IPS-NIHi11 (cell line): ENCODE measurements at regions not wholly inside any gene's neighbourhood (a gene's known extent, or its start where the extent isn't known, plus 50 kb on each side); places are given as distances from the start of the nearest gene placed in this dataset.
"Not testable (repeated sequence)": the region's sequence is repeated elsewhere in the genome, so short reads cannot be mapped to it uniquely, and the experiment has no call there.

ENCODE experiments used
- DNase-seq: peaks from one replicate; pipeline ENCODE4 v3.0.0; 2012; ENCODE audit warnings: mixed read lengths, low spot score

- not testable (repeated sequence) for DNase-seq
Measured at GRCh38 chr22:11352287-11352686, 4175.7 kb upstream of the OR11H1 start.

DNA sequence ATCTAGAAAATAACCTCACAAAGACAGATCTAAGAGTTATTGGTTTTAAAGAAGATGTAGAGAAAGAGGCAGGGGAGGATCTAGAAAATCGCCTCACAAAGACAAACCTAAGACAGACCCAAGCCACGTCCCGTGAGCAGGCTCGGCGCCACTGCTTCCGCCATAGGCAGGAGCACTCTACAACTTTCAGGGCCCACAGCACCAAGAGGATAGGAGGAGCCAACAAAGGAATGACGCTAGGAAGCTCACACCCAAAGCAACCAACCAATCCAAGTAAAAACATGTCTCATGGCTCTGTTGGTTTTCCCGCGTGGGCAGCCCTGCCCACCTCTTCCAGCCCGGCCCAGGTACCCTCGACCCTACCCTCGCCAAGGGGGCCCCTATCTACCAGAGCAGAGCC is 4167.4 kb upstream of the OR11H1 start:
- no peak for DNase-seq

DNA sequence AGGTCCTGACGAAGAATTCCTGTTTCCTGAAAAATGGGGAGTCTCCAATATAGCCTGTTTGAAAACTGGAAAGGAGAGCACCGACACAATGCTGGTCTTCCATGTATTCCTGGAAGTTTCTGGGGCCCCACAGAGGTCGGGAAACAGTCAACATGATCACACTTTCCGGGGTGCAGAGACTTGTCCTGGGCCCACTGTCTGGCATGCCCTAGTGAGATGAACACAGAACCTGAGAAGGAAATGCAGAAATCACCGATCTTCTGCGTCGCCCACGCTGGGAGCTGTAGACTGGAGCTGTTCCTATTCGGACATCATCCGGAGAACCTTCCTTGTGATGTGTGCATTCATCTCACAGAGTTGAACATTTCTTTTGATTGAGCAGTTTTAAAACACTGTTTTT is 4166.5 kb upstream of the OR11H1 start:
- not testable (repeated sequence) for DNase-seq

DNA sequence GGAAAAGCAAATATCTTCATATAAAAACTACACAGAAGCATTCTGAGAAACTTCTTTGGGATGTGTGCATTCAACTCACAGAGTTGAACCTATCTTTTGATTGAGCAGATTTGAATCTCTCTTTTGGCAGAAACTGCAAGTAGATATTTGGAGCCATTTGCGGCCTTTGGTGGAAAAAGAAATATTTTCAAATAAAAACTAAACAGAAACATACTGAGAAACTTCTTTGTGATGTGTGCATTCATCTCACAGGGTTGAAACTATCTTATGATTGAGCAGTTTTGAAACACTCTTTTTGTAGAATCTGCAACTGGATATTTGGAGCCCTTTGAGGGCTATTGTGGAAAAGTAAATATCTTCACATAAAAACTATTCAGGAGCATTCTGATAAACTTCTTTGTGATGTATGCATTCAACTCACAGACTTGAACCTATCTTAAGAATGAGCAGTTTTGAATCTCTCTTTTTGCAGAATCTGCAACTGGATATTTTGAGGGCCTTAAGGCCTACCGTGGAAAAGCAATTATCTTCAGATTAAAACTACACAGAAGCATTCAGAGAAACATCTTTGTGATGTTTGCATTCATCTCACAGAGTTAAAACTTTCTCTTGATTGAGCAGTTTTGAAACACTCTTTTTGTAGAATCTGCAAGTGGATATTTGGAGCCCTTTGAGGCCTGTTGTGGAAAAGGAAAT is 4158.2 kb upstream of the OR11H1 start:
- DNase-seq, result not testable (repeated sequence)

DNA sequence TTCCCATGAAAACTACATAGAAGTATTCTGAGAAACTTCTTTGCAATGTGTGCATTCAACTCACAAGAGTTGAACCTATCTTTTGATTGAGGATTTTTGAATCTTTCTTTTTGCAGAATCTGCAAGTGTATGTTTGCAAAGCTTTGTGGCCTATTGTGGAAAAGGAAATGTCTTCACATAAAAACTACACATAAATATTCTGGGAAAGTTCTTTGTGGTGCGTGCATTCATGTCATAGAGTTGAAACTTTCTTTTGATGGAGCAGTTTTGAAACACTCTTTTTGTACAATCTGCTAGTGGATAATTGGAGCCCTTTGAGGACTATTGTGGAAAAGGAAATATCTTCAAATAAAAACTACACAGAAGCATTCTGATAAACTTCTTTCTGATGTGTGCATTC is 4157.7 kb upstream of the OR11H1 start:
- DNase-seq, result not testable (repeated sequence)
